ENCODE measurements at regions not wholly inside any gene's neighbourhood (a gene's known extent, or its start where the extent isn't known, plus 50 kb on each side); places are given as distances from the start of the nearest gene placed in this dataset.

DNA sequence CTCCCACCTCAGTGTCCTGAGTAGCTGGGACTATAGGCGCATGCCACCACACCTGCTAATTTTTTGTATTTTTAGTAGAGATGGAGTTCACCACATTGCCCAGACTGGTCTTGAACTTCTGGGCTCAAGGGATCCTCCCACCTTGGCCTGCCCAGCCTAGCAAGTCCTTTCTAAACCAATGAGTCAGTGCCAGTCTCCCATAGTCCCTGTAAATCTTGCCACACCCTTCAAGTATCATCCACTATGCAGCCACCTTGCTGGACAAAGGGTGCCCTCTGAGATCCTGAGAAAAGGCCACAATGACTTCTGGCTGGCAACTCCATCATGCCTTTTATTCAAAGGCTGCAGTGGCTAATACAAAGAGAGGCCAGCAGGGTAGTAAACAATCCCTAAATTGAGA lies 184.0 kb downstream of the ABHD5 start:
- ATAC-seq (no peak), FAIRE-seq (no peak), DNase-seq (ENCODE audit: low read depth, low spot score) (no peak)
- BruUV-seq (replicated peaks) = no TSS peak
- no peak overlapping the region for H3K9ac ChIP-seq (ENCODE audit: control insufficient read depth, insufficient read depth, low read length)
- H3K27me3 ChIP-seq (replicated peaks in 1 of 2; ENCODE audit: control insufficient read depth in 2 of 2, insufficient read depth in 2 of 2, low read length in 1 of 2) = peaks cover 3 to 14% of the 10 kb centered on the region in 2 experiments; a peak in 2 of 4 replicates
- no peaks in the 10 kb centered on the region for H3K36me3 ChIP-seq (ENCODE audit: control insufficient read depth in 2 of 2, insufficient read depth in 2 of 2, low read length in 1 of 2)
- ChIA-PET POLR2A (no interaction called here), RAD21 (ENCODE audit: unreplicated experiment) (no interaction called here), SMC1A (ENCODE audit: uncharacterized antibody, unreplicated experiment) (interaction anchor here (1.3 kb wide), 1 partner anchor 324 kb away, joined by 3 read pairs; no protein-coding TSS in a partner anchor), CTCF (no interaction called here)
- WGBS (ENCODE audit: insufficient coverage, insufficient replicate concordance, low lambda C conversion rate, missing lambda C conversion rate) = 50% methylated on average over 1 of the region's 1 CpG
- no peak overlapping the region for H2AFZ ChIP-seq (ENCODE audit: control insufficient read depth, low read depth, low read length)
- H3K4me2 ChIP-seq (ENCODE audit: control insufficient read depth, insufficient read depth) = no peak overlapping the region
- intact Hi-C loops (cut with micrococcal nuclease; ENCODE audit: unreplicated experiment) (loop anchor here (5.0 kb wide), 1 partner anchor 238 kb away; no protein-coding TSS in a partner anchor), in situ Hi-C loops (cut with MboI) (no loop called here)
- H3K9me3 ChIP-seq (replicated peaks; ENCODE audit: control insufficient read depth, insufficient read depth, low read length) = no peaks in the 10 kb centered on the region
- H3K27ac ChIP-seq (ENCODE audit: control insufficient read depth, insufficient read depth) = no peak overlapping the region
- no peaks in the 10 kb centered on the region for H4K20me1 ChIP-seq (ENCODE audit: control insufficient read depth, insufficient read depth)
- TF ChIP-seq, protein P1, sequence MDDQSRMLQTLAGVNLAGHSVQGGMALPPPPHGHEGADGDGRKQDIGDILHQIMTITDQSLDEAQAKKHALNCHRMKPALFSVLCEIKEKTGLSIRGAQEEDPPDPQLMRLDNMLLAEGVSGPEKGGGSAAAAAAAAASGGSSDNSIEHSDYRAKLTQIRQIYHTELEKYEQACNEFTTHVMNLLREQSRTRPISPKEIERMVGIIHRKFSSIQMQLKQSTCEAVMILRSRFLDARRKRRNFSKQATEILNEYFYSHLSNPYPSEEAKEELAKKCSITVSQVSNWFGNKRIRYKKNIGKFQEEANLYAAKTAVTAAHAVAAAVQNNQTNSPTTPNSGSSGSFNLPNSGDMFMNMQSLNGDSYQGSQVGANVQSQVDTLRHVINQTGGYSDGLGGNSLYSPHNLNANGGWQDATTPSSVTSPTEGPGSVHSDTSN (IDR thresholded peaks at IDR 0.05; ENCODE audit: insufficient replicate concordance, low read depth, low read length) = no peak
- TF ChIP-seq BCL11A (IDR thresholded peaks at IDR 0.05; ENCODE audit: low read depth, low read length) (no peak), SRF (IDR thresholded peaks at IDR 0.05; ENCODE audit: low read depth in 2 of 2, low read length in 2 of 2) (no peak), HDAC2 (IDR thresholded peaks at IDR 0.05) (no peak), SUZ12 (IDR thresholded peaks at IDR 0.05; ENCODE audit: unreplicated experiment) (no peak), BHLHE40 (IDR thresholded peaks at IDR 0.05; ENCODE audit: borderline replicate concordance in 1 of 2, low read depth in 2 of 2, low read length in 1 of 2) (no peak), LARP7 (IDR thresholded peaks at IDR 0.05) (no peak), SUPT20H (IDR thresholded peaks at IDR 0.05; ENCODE audit: borderline replicate concordance, control insufficient read depth, low read depth, low read length) (no peak), RB1 (IDR thresholded peaks at IDR 0.05; ENCODE audit: borderline replicate concordance) (no peak), NBN (IDR thresholded peaks at IDR 0.05) (no peak)
- TF ChIP-seq, protein P2, sequence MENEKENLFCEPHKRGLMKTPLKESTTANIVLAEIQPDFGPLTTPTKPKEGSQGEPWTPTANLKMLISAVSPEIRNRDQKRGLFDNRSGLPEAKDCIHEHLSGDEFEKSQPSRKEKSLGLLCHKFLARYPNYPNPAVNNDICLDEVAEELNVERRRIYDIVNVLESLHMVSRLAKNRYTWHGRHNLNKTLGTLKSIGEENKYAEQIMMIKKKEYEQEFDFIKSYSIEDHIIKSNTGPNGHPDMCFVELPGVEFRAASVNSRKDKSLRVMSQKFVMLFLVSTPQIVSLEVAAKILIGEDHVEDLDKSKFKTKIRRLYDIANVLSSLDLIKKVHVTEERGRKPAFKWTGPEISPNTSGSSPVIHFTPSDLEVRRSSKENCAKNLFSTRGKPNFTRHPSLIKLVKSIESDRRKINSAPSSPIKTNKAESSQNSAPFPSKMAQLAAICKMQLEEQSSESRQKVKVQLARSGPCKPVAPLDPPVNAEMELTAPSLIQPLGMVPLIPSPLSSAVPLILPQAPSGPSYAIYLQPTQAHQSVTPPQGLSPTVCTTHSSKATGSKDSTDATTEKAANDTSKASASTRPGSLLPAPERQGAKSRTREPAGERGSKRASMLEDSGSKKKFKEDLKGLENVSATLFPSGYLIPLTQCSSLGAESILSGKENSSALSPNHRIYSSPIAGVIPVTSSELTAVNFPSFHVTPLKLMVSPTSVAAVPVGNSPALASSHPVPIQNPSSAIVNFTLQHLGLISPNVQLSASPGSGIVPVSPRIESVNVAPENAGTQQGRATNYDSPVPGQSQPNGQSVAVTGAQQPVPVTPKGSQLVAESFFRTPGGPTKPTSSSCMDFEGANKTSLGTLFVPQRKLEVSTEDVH (IDR thresholded peaks at IDR 0.05; ENCODE audit: low read depth, partially characterized antibody) = no peak
- TF ChIP-seq, protein P3, sequence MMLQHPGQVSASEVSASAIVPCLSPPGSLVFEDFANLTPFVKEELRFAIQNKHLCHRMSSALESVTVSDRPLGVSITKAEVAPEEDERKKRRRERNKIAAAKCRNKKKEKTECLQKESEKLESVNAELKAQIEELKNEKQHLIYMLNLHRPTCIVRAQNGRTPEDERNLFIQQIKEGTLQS (IDR thresholded peaks at IDR 0.05; ENCODE audit: borderline replicate concordance, extremely low read depth, low read depth, low read length) = no peak
- TF ChIP-seq, protein P4, sequence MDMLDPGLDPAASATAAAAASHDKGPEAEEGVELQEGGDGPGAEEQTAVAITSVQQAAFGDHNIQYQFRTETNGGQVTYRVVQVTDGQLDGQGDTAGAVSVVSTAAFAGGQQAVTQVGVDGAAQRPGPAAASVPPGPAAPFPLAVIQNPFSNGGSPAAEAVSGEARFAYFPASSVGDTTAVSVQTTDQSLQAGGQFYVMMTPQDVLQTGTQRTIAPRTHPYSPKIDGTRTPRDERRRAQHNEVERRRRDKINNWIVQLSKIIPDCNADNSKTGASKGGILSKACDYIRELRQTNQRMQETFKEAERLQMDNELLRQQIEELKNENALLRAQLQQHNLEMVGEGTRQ (IDR thresholded peaks at IDR 0.05; ENCODE audit: borderline replicate concordance, low read depth, low read length) = no peak
- no peaks in the 10 kb centered on the region for H3K4me1 ChIP-seq (ENCODE audit: control insufficient read depth, insufficient read depth, low read length)
- no peak overlapping the region for H3K4me3 ChIP-seq
- H3K79me2 ChIP-seq (ENCODE audit: control insufficient read depth, insufficient read depth, low read length) = no peaks in the 10 kb centered on the region
